Upper lobe of left lung (tissue), 4 donors: ENCODE measurements at regions not wholly inside any gene's neighbourhood (a gene's known extent, or its start where the extent isn't known, plus 50 kb on each side); places are given as distances from the start of the nearest gene placed in this dataset.

Experiments used
- CTCF ChIP-seq, 6 experiments: fragments of 450-650 bp in 4 of 6; fragments of 200-600 bp in 2 of 6; sonication (generic) in 2 of 6; IDR thresholded peaks; one replicate each; pipeline ENCODE4 v1.5.1; 2016 to 2019; ENCODE audit warnings: antibody characterized with exemption in 6 of 6
- EP300 ChIP-seq, 4 donors: sonication (generic); formaldehyde crosslinking; IDR thresholded peaks; one replicate each; pipeline ENCODE4 v1.5.1; 2017; ENCODE audit warnings: antibody characterized with exemption in 4 of 4, control low read depth in 2 of 4
- POLR2AphosphoS5 ChIP-seq, 2 donors: sonication (generic); formaldehyde crosslinking; IDR thresholded peaks; one replicate each; pipeline ENCODE4 v1.5.1; 2017; ENCODE audit warnings: antibody characterized with exemption in 2 of 2

GRCh38 chr2:16817305-16818202 lies 151.9 kb upstream of the CYRIA start:
- TF ChIP-seq CTCF (IDR thresholded peaks at IDR 0.05): no peak
- TF ChIP-seq POLR2AphosphoS5 (IDR thresholded peaks at IDR 0.05): no peak
- no peak for TF ChIP-seq EP300 (IDR thresholded peaks at IDR 0.05)
